GM04503 (cell line): ENCODE measurements at regions not wholly inside any gene's neighbourhood (a gene's known extent, or its start where the extent isn't known, plus 50 kb on each side); places are given as distances from the start of the nearest gene placed in this dataset.
A peak's percentile ranks its signal among the peaks of the same experiment; 100 is the strongest.
"Not testable (repeated sequence)": the region's sequence is repeated elsewhere in the genome, so short reads cannot be mapped to it uniquely, and the experiment has no call there.

Experiments used
- DNase-seq: peaks from one replicate; pipeline ENCODE4 v3.0.0-alpha.2; 2012; ENCODE audit warnings: low read depth

DNA sequence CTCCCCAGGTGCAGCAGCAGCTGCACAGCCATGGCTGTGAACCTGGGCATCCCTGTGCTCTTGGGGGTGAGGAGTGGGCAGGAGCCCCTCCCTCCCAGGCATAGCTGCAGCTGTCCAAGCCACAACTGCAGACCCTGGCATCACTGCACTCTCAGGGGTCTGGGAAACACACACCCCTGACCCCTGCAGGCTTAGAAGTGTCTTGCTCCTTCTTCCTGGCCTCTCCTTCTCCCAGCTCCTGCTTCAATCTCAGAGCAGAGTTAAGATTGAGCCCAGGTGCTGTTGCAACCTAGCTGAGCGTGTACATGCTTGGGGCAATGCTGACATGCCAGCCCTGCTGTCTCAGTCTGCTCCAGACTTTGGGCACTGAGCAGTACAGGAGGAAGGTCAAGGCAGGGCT lies 833.6 kb downstream of the FLRT2 start:
- DNase-seq, result no peak

DNA sequence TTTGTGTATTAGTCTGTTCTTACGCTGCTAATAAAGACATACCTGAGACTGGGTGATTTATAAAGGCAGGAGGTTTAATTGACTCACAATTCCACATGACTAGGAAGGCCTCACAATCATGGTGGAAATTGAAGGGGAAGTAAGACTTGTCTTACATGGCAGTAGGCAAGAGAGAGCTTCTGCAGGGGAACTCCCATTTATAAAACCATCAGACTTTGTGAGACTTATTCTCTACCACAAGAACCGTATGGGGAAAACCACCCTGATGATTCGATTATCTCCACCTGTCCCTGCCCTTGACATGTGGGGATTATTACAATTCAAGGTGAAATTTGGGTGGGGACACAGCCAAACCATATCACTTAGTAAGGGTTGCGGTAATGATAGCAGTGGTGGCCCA lies 833.1 kb downstream of the FLRT2 start:
- DNase-seq, result no peak

DNA sequence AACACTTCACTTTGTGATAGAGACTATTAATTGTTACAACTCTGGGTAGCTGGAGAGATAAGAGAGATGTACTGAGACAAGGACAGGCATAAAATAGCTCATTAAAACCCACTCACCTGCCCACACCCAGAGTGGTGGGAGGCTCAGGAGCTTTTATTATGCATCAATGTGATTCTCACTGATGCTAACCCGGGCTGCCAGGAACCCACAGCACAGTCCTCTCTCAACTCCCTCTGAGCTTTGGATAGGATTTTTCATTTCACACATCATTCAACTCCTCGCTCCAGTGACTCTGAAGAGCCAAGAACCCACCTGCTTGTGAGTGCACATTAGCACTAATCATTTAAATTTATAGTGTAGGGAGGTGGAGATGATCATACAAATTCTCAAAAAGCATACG lies 827.9 kb downstream of the FLRT2 start:
- DNase-seq, result no peak

DNA sequence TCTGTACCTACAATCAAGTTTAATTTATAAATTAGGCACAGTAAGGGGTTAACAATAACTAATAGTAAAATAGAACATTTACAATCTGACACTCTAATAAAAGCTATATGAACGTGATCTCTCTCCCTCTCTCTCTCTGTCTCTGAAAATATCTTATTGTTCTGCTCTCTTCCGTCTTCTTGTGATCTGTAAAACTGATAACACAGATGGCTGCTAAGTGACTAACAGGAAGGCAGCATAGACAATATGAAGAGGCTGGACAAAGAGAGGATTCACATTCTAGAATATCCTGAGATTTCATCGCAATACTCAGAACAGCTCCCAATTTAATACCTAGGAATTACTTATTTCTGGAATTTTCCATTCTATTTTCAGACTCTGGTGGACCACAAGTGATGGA lies 827.2 kb downstream of the FLRT2 start:
- DNase-seq, result no peak

DNA sequence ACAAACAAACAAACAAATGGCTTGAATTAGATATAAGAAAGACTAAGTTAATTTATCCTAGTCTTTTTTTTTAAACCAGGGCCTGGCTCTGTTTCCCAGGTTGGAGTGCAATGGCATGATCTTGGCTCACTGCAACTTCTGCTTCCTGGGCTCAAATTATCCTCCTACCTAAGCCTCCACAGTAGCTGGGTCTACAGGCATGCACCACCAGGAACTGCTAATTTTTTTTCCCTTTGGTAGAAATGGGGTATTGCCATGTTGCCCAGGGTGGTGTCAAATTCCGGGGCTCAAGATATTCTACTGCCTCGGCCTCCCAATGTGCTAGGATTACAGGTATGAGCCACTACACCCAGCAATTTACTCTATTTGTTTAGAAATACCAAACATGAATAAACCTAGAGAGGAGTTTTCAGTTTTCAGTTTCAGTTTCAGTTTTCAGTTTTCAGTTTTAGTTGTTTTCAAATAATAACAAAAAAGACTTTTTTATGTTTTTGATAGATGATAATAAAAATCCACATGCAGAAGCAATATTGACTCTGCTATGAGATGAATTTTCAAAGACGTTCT lies 817.0 kb downstream of the FLRT2 start:
- DNase-seq, result no peak

DNA sequence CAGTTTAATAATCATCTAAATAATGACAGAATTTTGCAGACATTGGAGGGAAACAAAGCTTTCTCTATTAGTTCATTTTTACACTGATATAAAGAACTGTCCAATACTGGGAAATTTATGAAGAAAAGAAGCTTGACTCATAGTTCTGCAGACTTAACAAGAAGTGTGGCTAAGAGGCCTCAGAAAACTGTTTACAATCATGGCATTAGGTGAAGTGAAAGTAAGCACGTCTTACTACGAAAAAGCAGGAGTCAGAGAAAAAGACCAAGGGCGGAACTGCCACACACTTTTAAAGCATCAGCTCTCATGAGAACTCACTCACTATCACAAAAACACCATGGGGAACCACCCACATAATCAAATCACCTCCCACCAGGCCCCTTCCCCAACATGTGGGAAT lies 804.4 kb downstream of the FLRT2 start:
- DNase-seq, result no peak

DNA sequence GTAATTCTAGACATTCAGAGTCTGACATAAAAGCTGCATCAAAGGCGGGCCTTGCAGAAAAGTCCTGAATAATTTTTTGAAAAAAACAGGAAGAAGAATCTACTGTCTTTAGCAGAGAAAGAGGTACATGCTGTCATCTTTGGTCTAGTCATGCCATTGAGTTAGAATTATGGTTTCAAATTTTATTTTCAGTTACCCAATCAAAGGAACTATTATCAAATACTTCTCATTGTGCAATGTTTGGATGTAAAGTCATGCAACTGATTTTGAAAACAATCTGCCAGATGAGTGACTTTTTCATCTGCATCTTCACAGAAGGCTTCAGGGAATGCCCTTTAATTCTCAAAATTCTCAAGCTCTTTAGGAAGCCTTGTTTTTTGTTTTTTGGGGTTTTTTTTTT lies 803.5 kb downstream of the FLRT2 start:
- no peak for DNase-seq

DNA sequence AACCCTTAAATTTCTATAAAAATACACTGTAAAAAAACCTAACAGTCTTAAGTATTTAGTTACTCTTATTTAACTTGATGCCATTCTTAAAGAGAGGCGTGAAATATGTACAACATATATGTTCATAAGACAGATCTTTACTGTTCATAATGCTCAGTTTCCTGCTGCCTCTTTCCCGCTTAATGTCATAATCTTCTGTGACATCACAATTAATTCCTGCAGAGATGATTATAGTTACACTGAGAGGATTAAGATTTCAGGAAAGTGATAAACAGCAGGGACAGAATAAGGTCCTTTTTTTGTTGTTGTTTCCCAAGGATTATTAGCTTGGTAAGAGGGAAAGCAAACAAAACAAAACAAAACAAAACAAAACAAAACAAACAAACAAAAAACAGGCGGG lies 801.4 kb downstream of the FLRT2 start:
- DNase-seq, result no peak

DNA sequence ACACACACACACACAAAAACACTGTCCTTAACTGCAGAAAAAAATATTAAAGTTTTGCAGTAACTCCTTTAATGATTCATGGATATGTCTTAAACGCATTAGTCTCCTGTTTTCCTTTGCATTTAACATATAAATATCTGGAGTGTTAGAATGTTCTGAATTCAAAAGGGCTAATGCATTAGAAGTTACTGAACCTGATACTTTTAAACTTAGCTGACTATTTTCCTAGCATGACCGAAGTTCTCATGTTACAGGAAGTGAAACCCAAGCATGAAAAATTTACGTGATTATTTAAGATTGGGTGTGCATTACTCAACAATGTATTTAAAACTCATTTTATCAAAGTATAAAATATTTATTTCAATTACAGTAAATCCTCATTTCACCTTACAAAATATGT lies 791.2 kb downstream of the FLRT2 start:
- DNase-seq, result no peak

DNA sequence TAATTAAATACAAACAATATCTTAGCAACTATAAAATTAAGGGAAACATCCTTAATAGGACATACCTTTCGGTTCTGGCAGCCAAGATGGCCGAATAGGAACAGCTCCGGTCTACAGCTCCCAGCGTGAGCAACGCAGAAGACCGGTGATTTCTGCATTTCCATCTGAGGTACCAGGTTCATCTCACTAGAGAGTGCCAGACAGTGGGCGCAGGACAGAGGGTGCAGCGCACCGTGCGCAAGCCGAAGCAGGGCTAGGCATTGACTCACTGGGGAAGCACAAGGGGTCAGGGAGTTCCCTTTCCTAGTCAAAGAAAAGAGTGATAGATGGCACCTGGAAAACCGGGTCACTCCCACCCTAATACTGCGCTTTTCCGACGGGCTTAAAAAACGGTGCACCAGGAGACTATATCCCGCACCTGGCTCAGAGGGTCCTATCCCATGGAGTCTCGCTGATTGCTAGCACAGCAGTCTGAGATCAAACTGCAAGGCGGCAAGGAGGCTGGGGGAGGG lies 782.3 kb downstream of the FLRT2 start:
- not testable (repeated sequence) for DNase-seq

DNA sequence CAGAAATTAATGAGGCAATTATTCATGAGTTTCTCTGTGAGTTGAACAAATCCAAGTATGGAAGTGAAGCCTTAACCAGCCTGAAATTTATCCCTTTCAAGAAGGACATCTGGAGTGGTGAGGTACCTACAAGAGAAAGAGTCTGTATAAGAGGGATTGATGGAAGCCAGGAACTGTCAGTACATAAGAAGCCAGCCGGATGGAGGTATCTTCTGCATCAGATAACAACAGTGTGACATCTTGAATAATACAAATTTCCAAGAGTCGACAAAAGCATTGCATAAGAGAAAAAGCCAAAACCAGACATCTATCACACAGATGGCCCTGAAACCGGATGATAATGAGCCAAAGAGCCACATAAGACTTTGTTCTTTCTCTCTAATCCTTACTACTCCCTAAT lies 781.2 kb downstream of the FLRT2 start:
- DNase-seq, result no peak

DNA sequence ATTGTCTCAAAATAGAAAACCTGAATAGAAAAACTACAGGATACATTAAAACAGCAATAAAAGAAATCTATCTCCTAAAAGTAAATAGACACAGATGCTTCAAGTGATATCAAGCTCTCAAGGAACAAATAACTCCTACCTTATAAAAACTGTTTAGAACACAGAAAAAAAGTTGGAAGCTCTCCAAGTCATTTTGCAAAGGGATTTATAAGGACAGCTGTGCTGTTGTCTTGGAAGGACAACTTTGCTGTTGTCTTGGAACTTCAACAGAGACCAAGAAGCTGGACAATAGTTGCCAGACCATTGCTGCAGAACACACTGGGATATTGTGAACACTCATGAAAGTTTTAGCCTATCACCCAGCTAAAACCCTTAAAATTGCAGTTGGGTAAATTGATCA lies 780.7 kb downstream of the FLRT2 start:
- DNase-seq, result no peak

DNA sequence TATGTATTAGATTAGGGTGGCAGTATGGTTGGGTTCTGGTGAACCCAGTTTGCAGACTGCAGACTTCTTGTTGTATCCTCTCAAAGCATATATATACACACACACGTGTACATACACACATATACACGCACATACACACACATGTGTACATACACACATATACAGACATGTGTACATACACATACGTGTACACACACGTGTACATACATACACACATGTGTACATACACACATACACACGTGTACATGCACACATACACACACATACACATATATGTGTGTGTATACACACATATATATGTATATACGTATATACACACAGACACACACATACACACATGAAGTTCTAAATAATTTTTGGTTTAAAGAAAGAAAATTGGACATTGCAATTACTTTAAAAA lies 780.2 kb downstream of the FLRT2 start:
- DNase-seq, result no peak

DNA sequence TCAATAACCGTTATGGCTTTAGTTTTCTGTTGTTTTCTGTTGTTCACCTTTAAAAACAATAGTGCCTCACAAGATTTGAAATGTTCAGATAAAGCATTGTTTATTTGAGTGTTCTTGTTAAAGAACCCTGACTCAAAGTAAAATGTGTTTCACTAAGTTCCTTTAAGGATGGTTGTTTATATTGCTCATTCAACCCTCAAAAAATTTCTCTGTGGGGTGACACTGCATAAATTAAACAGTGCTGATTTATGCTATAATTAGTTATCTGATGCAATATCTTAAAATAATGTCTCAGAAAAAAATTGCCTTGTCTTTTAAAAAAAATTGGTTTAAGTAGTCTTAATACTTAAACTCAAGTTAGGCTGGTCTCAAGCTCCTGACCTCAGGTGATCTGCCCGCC lies 775.1 kb downstream of the FLRT2 start:
- no peak for DNase-seq

DNA sequence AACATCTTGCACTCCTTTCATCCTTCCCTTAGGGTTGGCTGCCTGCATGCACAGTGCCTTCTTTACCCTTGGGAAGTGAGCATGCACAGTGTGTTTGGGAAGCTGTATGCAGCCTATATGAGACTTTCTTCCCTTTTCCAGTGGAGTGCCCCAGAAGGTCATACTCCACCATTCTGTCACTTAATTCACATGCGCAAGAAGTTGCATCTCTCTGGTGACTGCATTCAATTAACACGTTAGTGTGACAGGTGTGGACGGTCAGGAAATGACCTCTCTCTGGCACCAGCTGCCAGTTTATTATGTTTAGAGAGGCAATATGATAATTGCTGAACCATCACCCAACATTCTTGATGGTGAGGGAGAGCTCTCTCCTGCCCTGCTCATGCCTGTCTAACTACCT lies 770.0 kb downstream of the FLRT2 start:
- no peak for DNase-seq

DNA sequence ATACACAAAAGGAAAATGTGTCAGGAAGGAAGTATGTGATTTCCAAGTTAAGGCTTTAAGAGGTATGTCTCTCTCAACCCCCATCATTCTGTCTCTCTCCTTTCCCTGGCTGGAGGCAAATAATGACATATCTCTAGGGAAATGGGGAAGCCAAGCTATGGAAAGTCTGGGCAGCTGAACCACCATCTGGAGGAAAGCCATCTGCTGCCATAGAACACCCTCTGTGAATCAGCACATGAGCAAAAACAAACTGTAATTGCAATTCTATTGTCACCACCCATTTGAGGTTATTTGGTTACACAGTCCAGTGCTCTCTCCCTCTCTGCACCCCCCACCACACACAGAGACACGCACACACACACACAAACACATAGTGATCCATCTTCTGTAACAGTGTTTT lies 766.2 kb downstream of the FLRT2 start:
- peak; percentile 1 for DNase-seq

DNA sequence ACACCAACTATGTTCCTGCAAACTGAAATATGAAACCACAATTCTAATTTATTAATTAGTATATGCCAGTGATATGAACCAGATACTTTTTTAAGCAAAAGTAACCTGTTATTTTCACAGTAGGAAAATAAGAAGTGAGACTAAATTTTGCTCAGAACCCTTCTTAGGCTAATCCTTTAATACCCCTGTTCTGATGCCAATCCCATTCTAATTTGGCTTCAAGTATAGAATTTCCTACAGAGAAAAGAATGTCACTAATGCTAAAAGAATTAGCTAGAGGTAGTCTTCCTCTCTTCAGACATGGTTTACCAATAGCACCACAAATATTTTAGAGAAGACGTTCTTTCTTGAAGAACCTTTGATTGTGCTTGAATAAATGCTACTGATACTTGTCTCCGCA lies 758.4 kb downstream of the FLRT2 start:
- DNase-seq, result no peak

DNA sequence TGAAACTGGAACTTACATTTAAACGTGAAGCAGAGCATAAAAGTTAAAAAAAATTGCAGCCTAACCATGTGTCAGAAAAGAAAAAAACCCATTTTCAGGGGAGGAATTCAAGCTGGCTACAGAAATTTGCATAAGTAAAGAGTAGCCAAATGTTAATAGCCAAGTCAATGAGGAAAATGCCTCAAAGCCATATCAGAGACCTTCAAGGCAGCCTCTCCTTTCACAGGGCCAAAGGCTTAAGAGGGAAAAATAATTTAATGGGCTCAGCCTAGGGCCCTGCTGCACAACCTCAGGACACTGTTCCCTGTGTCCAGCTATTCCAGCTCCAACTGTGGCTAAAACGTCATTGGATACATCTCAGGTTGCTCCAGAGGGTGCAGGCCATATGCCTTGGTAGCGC lies 749.5 kb downstream of the FLRT2 start:
- no peak for DNase-seq

DNA sequence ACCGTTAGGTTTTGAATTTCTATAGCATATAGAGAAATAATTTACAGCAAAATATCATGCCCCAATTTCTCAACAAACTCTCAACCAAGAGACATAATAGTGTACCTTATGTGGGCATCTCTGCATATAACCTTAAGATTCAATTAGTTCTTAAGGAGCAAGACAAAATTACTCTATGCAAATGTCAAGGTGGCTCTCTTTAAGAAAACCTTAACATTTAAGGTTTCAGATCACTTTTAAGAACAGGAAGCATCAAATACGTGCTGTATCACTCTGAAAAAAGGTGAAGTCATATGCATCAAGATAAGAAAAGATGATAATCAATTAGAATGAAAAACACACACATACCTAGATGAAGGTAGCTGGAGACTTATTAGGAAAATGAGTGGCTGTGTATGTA lies 728.0 kb downstream of the FLRT2 start:
- no peak for DNase-seq

DNA sequence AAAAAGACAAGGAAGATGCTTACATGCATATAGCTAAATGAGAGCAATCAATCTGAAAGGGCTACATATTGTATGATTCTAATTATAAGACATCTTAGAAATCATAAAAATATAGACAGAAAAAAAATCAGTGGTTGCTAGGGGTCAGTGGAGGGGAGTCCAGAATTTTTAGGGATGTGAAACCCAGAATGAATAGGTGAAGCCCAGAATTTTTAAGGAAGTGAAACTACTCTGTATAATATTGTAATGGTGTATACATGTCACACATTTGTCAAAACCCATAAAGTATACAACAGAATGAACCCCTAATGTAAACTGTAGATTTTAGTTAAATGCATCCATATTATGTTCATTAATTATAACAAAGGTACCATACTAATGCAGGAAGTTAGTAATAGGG lies 713.2 kb downstream of the FLRT2 start:
- DNase-seq, result no peak

DNA sequence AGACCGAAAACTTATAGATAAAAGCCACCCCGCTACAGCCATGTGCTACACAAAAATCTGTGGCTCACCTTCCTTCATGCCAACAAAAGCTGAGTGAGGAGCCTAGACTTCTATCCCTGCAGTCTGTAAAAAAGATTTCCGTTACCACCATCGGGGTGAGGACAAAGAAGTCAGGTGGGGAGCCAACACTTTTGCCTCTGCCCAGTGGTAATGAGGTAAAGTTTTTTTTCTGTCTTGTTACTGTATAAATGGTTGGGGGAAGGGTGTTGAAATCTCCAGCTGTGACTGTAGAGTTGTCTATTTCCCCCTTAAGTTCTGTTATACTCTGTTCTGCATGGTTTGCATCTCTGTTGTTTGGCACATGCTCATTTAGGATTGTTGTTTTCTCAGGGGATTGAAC lies 707.8 kb downstream of the FLRT2 start:
- DNase-seq, result no peak

DNA sequence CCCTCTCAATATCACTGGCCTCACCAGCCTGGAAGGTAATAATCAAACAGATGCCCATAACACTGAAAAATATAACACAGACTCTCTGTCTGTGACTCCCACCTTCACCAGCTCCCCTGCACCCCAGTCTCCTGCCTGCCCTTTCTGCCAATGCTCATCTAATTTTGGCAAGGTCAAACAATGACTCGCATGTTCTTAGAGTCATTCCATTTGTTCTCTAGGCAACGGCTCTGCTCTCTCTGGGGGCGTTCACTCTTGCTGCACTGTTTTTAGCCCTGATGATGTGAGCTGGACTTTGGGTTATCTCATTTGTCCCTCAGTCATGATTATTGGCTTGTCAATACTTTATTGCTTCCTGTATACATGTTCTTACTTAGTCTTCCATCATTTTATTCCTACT lies 691.8 kb downstream of the FLRT2 start:
- no peak for DNase-seq

DNA sequence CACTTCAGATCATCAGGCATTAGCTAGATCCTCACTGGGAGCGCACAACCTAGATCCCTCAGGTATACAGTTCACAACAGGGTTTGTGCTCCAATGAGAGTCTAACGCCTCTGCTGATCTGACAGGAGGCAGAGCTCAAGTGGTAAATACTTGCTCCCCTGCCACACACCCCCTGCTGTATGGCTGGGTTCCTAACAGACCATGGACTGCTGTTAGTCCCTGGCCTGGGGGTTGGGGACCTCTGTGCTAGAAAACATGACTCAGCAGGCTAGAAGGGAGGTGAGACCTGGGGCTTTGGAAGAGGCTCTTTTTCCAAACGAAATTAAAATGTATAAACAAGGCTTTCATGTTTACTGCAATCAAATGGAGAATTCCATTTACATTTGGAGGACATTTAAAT lies 691.1 kb downstream of the FLRT2 start:
- DNase-seq, result no peak

DNA sequence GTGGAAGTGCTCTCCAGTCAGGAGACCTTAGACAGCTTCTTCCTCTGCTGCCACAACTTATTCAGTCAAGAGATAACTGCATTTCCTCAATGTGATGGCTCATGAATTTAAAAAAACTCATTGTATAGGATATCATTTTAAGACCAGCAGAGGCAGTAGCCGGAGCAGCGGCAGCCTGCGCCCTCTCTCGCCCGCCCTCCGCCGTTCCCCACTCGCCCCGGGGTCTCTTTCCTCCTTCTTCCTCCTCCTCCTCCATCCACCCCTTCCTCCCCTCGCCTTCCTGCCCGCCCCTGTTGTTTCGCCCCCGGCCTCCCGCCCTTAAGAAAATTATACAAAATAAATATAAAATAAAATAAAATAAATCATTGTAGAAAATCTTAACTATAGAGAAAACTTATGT lies 687.6 kb downstream of the FLRT2 start:
- DNase-seq, result no peak

DNA sequence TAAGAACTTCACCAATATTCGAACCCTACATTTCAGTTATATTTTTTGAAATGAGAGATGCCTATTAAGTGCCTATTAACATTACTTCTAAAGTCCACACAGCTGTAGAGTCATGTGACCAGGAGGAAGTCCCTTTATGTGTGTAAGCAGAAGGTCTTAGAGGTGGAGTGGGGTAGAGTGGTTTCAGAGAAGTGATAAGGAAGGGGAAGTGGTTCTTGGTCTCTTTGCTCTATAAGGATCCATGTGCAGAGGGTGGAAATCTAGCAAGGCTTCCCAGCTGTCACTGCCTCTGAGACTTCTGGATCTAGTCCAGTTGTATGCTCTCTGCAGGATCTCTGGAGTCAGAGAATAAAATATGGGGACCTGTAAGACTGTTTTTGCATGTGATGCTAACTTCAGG lies 673.9 kb downstream of the FLRT2 start:
- DNase-seq, result no peak
